ENCODE measurements at regions not wholly inside any gene's neighbourhood (a gene's known extent, or its start where the extent isn't known, plus 50 kb on each side); places are given as distances from the start of the nearest gene placed in this dataset.

DNA sequence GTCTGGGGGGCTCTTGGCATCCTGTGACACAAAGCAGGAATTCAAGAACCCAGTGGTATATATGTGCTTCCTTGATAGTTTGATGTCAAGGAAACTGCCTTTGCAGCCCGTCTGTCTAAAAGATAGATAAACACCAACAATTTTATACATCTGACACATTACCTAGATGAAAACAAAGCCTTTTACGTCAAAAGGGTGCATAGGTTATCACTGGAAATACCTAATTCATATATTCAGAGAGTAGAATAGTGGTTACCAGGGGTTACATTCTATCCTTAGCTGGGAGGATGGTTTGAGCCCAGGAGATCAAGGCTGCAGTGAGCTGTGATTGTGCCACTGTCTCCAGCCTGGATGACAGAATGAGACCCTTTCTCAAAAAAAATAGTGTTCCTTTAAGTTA lies 356.9 kb upstream of the RASGRP1 start:
- Histone ChIP-seq H3K4me1 (ENCODE audit: control insufficient read depth in 1 of 2, insufficient read depth in 2 of 2, low read length in 2 of 2) (no peaks in the 10 kb centered on the region), H3K9me3 (replicated peaks in 1 of 2; ENCODE audit: control insufficient read depth in 1 of 2, insufficient read depth in 1 of 2, low read length in 2 of 2) (no peaks in the 10 kb centered on the region), H3K4me2 (replicated peaks; ENCODE audit: extremely low read depth, low read length, poor library complexity, severe bottlenecking) (no peak overlapping the region), H3K27me3 (ENCODE audit: control insufficient read depth in 2 of 2, insufficient read depth in 2 of 2, low read length in 2 of 2) (no peaks in the 10 kb centered on the region), H3K36me3 (replicated peaks in 1 of 2; ENCODE audit: control insufficient read depth in 1 of 2, insufficient read depth in 2 of 2, low read length in 2 of 2) (no peaks in the 10 kb centered on the region), H3K27ac (ENCODE audit: low read depth in 1 of 2, low read length in 2 of 2) (no peak overlapping the region), H3K79me2 (ENCODE audit: insufficient read depth, low read length) (no peaks in the 10 kb centered on the region), H2AFZ (ENCODE audit: insufficient read depth, low read depth, low read length, poor library complexity, severe bottlenecking) (no peak overlapping the region), H4K20me1 (ENCODE audit: insufficient read depth, low read length) (no peaks in the 10 kb centered on the region), H3K4me3 (replicated peaks in 1 of 3; ENCODE audit: low read depth in 2 of 3, low read length in 3 of 3) (no peak overlapping the region), H3K9ac (ENCODE audit: insufficient read depth, low read length, poor library complexity, severe bottlenecking) (no peak overlapping the region)
- Mint-ChIP-seq H3K27me3 (ENCODE audit: low read depth in 3 of 3) (peaks cover 1 to 2% (median 1%) of the 10 kb centered on the region in 3 donors), H3K4me3 (no peak overlapping the region), H3K9me3 (peaks cover 0 to 11% (median 1%) of the 10 kb centered on the region in 7 donors), H3K36me3 (no peaks in the 10 kb centered on the region), H3K4me1 (no peaks in the 10 kb centered on the region), H3K27ac (no peak overlapping the region)
- TF ChIP-seq, protein P1, sequence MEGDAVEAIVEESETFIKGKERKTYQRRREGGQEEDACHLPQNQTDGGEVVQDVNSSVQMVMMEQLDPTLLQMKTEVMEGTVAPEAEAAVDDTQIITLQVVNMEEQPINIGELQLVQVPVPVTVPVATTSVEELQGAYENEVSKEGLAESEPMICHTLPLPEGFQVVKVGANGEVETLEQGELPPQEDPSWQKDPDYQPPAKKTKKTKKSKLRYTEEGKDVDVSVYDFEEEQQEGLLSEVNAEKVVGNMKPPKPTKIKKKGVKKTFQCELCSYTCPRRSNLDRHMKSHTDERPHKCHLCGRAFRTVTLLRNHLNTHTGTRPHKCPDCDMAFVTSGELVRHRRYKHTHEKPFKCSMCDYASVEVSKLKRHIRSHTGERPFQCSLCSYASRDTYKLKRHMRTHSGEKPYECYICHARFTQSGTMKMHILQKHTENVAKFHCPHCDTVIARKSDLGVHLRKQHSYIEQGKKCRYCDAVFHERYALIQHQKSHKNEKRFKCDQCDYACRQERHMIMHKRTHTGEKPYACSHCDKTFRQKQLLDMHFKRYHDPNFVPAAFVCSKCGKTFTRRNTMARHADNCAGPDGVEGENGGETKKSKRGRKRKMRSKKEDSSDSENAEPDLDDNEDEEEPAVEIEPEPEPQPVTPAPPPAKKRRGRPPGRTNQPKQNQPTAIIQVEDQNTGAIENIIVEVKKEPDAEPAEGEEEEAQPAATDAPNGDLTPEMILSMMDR (IDR thresholded peaks at IDR 0.05): no peak
- WGBS (ENCODE audit: insufficient coverage): no CpG with 5 or more reads among the region's 2 CpGs
- intact Hi-C loops (cut with micrococcal nuclease): no loop called here
- DNase-seq: no peak

DNA sequence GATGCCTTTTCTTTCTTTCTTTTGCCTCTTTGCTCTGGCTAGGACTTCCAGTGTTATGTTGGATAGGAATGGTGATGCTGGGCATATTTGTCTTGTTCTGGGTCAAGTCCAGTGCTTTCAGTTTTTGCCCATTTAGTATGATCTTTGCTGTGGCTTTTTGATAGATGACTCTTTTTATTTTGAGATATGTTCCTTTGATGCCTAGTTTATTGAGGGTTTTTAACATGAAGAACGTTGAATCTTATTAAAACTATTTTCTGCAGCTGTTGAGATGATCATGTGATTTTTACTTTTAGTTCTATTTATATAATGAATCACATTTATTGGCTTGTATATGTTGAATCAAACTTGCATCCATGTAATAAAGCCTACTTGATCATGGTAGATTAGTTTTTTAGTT lies 363.8 kb upstream of the RASGRP1 start:
- WGBS (ENCODE audit: insufficient coverage): no CpG with 5 or more reads among the region's 1 CpG
- no peak overlapping the region for H3K27ac ChIP-seq (ENCODE audit: low read depth in 1 of 2, low read length in 2 of 2)
- no peaks in the 10 kb centered on the region for H3K79me2 ChIP-seq (ENCODE audit: insufficient read depth, low read length)
- no peak overlapping the region for H3K4me3 ChIP-seq (replicated peaks in 1 of 3; ENCODE audit: low read depth in 2 of 3, low read length in 3 of 3)
- no peak overlapping the region for H3K27ac Mint-ChIP-seq
- H3K36me3 Mint-ChIP-seq: no peaks in the 10 kb centered on the region
- H3K4me2 ChIP-seq (replicated peaks; ENCODE audit: extremely low read depth, low read length, poor library complexity, severe bottlenecking): no peak overlapping the region
- intact Hi-C loops (cut with micrococcal nuclease): no loop called here
- peaks cover 1 to 2% (median 1%) of the 10 kb centered on the region in 3 donors for H3K27me3 Mint-ChIP-seq (ENCODE audit: low read depth in 3 of 3)
- no peaks in the 10 kb centered on the region for H3K27me3 ChIP-seq (ENCODE audit: control insufficient read depth in 2 of 2, insufficient read depth in 2 of 2, low read length in 2 of 2)
- H3K9me3 Mint-ChIP-seq: peaks cover 0 to 15% (median 4%) of the 10 kb centered on the region in 7 donors
- peaks cover 0 to 9% of the 10 kb centered on the region in 2 donors for H3K9me3 ChIP-seq (replicated peaks in 1 of 2; ENCODE audit: control insufficient read depth in 1 of 2, insufficient read depth in 1 of 2, low read length in 2 of 2)
- no peaks in the 10 kb centered on the region for H3K36me3 ChIP-seq (replicated peaks in 1 of 2; ENCODE audit: control insufficient read depth in 1 of 2, insufficient read depth in 2 of 2, low read length in 2 of 2)
- no peak overlapping the region for H2AFZ ChIP-seq (ENCODE audit: insufficient read depth, low read depth, low read length, poor library complexity, severe bottlenecking)
- H3K4me1 Mint-ChIP-seq: no peaks in the 10 kb centered on the region
- no peaks in the 10 kb centered on the region for H3K4me1 ChIP-seq (ENCODE audit: control insufficient read depth in 1 of 2, insufficient read depth in 2 of 2, low read length in 2 of 2)
- H3K9ac ChIP-seq (ENCODE audit: insufficient read depth, low read length, poor library complexity, severe bottlenecking): no peak overlapping the region
- TF ChIP-seq, protein P1 (IDR thresholded peaks at IDR 0.05): no peak
- H4K20me1 ChIP-seq (ENCODE audit: insufficient read depth, low read length): no peaks in the 10 kb centered on the region
- H3K4me3 Mint-ChIP-seq: no peak overlapping the region
- DNase-seq: no peak
